DOHH2 (cell line): ENCODE measurements at regions not wholly inside any gene's neighbourhood (a gene's known extent, or its start where the extent isn't known, plus 50 kb on each side); places are given as distances from the start of the nearest gene placed in this dataset.

ENCODE experiments used
- EZH2phosphoT487 ChIP-seq: fragments of 200-600 bp; sonication (generic); IDR thresholded peaks from 2 replicates; pipeline ENCODE4 v1.6.1; 2017; ENCODE audit warnings: borderline replicate concordance, mild to moderate bottlenecking, antibody characterized with exemption, low read length, moderate library complexity, mixed read lengths
- TF ChIP-seq, protein P1 (sequence below): fragments of 200-600 bp; sonication (generic); IDR thresholded peaks from one replicate; pipeline ENCODE4 v1.5.1; 2014; ENCODE audit warnings: antibody characterized with exemption, mild to moderate bottlenecking, low read depth, low read length; ENCODE audit not compliant: poor library complexity, severe bottlenecking

DNA sequence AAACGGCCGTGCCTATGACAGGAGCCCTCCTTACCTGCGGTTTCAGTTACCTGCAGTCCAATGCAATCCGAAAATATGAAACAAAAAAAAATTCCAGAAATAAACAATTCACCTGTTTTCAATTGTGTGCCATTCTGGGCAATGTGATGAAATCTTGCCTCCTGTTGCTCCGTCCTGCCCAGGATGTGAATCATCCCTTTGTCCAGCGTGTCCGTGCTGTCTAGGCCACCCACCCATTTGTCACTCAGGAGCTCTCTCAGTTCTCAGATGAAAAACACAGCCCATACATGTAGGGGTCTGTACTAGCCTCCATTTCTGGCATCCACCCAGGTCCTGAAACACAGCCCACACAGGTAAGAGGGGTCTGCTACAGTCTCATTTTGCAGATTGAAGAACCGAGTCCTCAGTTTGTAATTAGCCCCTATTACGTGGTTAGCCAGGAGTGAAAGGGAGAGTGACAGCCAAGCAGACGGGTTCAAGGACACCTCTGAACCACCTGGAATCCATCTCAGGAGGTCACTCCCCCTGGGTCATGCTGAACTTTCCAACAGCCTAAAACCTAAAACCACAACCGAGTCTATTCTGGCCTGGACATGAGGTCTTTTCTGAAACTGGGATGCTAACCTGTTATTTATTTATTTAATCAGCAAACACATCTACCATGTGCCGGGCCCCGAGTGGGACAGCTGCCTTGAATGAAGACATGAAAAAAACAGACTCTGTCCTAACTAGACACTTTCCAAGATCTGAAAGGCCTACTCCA lies 317.2 kb downstream of the SHANK2 start:
- TF ChIP-seq, protein P1, sequence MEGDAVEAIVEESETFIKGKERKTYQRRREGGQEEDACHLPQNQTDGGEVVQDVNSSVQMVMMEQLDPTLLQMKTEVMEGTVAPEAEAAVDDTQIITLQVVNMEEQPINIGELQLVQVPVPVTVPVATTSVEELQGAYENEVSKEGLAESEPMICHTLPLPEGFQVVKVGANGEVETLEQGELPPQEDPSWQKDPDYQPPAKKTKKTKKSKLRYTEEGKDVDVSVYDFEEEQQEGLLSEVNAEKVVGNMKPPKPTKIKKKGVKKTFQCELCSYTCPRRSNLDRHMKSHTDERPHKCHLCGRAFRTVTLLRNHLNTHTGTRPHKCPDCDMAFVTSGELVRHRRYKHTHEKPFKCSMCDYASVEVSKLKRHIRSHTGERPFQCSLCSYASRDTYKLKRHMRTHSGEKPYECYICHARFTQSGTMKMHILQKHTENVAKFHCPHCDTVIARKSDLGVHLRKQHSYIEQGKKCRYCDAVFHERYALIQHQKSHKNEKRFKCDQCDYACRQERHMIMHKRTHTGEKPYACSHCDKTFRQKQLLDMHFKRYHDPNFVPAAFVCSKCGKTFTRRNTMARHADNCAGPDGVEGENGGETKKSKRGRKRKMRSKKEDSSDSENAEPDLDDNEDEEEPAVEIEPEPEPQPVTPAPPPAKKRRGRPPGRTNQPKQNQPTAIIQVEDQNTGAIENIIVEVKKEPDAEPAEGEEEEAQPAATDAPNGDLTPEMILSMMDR, result no peak
- TF ChIP-seq EZH2phosphoT487, result no peak
